Left lung (tissue), 4 donors: ENCODE measurements at regions not wholly inside any gene's neighbourhood (a gene's known extent, or its start where the extent isn't known, plus 50 kb on each side); places are given as distances from the start of the nearest gene placed in this dataset.

Experiments
- ATAC-seq: fragments of 200-7000 bp; cut with Tn5 transposase; one replicate; pipeline ENCODE4 v1.9.1; 2020; ENCODE audit warnings: moderate library complexity
- DNase-seq, 4 donors: peaks; one replicate each; pipeline ENCODE4 v3.0.0-alpha.2; 2013 to 2020
- H3K27ac ChIP-seq, 2 donors: fragments of 200-600 bp; sonication (generic) in 1 of 2; one replicate each; pipeline versions ENCODE4 v1.5.0 to v1.8.0; 2020 to 2021
- H3K27me3 ChIP-seq, 2 donors: fragments of 200-600 bp; sonication (generic) in 1 of 2; one replicate each; pipeline versions ENCODE4 v1.5.0 to v1.8.0; 2020 to 2021
- H3K36me3 ChIP-seq, 2 donors: fragments of 200-600 bp; sonication (generic) in 1 of 2; one replicate each; pipeline versions ENCODE4 v1.5.0 to v1.8.0; 2020 to 2021
- H3K4me1 ChIP-seq, 2 donors: fragments of 200-600 bp; one replicate each; pipeline ENCODE4 v1.8.0; 2021
- H3K4me3 ChIP-seq, 2 donors: fragments of 200-600 bp; sonication (generic) in 1 of 2; one replicate each; pipeline versions ENCODE4 v1.5.0 to v1.8.0; 2020 to 2021; ENCODE audit warnings: mild to moderate bottlenecking in 1 of 2
- H3K9me3 ChIP-seq, 2 donors: fragments of 200-600 bp; sonication (generic) in 1 of 2; one replicate each; pipeline versions ENCODE4 v1.5.0 to v1.8.0; 2020 to 2021
- intact Hi-C, 2 donors: fragments of 100-400 bp; cut with DNase I; formaldehyde crosslinking; loops; one replicate each; pipeline versions ENCODE4 v1.11.2 to v1.14.2; 2022
- TF ChIP-seq, protein P1 (sequence below), 2 donors: fragments of 200-600 bp; sonication (generic) in 1 of 2; IDR thresholded peaks; one replicate each; pipeline versions ENCODE4 v1.5.0 to v1.8.0; 2021; ENCODE audit warnings: antibody characterized with exemption in 2 of 2
- donor health status: DM: no; HTN: yes; CAD: no.
- donor health status: DM: no; HTN: no; CAD: no.

DNA sequence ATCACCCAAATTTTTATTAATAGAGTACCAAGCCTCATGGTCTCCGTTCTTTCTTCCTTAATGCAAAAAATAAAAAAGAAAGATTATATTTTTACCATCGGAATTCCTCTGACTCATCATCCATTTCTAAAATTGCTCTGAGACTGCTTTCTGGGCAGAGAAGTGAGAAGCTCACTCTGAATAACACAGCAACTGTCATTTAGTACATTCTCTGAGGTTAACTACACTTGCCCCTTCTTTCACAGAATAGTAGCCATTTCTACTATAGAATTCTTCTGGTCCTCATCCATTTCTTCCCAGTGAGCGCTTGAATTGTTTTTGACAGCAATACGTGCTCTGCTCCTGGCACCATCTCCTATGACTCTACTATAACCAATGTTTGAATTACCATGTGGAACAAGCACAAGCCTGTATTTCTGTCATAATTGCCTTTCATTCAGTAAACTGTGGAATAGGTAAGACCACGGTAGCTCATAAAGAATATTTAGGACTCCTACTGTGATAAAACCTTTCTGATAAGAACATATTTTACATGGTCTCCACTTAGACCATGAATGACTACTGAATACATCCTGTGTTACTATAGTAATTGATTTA, 435.5 kb upstream of the NRSN1 start:
- Histone ChIP-seq H3K9me3 (no peaks in the 10 kb centered on the region), H3K4me3 (no peak overlapping the region), H3K4me1 (no peaks in the 10 kb centered on the region), H3K36me3 (no peaks in the 10 kb centered on the region), H3K27me3 (no peaks in the 10 kb centered on the region), H3K27ac (no peak overlapping the region)
- ATAC-seq, result no peak
- DNase-seq, result no peak
- TF ChIP-seq, protein P1, sequence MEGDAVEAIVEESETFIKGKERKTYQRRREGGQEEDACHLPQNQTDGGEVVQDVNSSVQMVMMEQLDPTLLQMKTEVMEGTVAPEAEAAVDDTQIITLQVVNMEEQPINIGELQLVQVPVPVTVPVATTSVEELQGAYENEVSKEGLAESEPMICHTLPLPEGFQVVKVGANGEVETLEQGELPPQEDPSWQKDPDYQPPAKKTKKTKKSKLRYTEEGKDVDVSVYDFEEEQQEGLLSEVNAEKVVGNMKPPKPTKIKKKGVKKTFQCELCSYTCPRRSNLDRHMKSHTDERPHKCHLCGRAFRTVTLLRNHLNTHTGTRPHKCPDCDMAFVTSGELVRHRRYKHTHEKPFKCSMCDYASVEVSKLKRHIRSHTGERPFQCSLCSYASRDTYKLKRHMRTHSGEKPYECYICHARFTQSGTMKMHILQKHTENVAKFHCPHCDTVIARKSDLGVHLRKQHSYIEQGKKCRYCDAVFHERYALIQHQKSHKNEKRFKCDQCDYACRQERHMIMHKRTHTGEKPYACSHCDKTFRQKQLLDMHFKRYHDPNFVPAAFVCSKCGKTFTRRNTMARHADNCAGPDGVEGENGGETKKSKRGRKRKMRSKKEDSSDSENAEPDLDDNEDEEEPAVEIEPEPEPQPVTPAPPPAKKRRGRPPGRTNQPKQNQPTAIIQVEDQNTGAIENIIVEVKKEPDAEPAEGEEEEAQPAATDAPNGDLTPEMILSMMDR (IDR thresholded peaks at IDR 0.05), result no peak
- intact Hi-C loops, result no loop called here

DNA sequence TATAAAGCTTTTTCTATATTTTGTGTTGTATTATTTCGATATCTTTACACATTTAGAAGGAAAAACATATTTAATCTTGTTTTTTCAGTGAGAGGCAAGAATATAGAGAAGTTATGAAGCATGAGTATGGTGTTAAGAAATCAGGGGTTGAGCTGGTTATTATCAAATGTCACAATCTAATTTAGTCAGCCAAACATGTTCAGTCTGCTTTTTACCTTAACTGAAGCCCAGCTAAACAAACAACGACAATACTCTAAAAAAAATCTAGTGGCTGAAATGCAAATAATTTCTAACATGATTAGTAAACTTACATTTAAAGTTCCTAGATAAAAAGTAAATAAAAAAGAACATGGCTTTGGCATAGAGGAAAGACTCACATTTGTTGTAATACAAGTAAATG, 433.8 kb upstream of the NRSN1 start:
- Histone ChIP-seq H3K36me3 (no peaks in the 10 kb centered on the region), H3K27me3 (no peaks in the 10 kb centered on the region), H3K4me1 (no peaks in the 10 kb centered on the region), H3K4me3 (no peak overlapping the region), H3K27ac (no peak overlapping the region), H3K9me3 (no peaks in the 10 kb centered on the region)
- peak; percentile 23 for ATAC-seq
- peak in 1 of 4 donors; percentile 22 for DNase-seq
- intact Hi-C loops, result no loop called here
- TF ChIP-seq, protein P1 (IDR thresholded peaks at IDR 0.05), result no peak

DNA sequence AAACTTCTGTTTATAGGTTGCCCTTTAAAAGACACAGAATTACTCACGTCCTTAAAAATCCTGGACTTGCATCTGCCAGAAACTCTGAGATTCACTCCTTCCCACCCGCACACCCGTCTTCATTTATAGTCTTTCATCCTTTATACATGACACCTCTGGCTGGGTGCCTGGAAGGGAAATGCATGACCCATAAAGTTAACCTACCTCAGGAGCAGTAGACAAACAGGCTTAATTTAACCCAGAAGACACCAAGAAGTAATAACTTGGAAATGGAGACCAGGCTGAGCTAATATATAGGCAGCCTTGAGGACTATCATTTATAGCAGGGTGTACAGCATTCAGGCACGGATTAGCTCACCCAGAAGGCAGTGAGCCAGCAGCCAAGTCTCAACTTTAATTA, 429.0 kb upstream of the NRSN1 start:
- no peak for ATAC-seq
- Histone ChIP-seq H3K4me3 (no peak overlapping the region), H3K36me3 (no peaks in the 10 kb centered on the region), H3K4me1 (no peaks in the 10 kb centered on the region), H3K27me3 (no peaks in the 10 kb centered on the region), H3K27ac (no peak overlapping the region), H3K9me3 (peaks cover 0 to 13% of the 10 kb centered on the region in 2 donors)
- TF ChIP-seq, protein P1 (IDR thresholded peaks at IDR 0.05), result no peak
- intact Hi-C loops, result no loop called here
- no peak for DNase-seq

DNA sequence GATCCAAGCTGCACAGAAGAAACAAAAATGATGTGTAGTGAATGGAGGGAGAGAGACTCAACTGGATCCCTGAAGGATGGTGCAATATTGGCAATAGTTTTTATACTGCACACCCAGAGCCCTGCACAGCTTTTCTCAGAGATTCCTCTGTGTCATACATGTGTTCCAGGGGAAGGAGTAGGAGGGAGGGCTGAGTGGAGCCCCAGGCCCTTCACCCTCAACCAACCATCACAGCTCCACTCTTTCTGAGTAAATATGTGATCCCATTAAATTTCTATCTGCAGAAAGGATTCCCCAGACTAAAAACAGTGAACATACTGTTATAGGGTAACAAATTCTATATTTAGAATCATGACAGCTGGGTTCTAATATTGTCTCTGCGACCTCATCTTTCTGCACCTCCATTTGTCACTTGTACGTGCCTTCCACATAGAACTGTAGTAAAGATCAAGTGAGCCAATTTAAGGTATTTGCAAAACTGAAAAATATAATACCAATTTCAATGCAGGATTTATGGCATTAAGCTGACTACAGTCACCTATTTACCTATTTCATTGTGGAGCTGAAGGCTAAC, 421.4 kb upstream of the NRSN1 start:
- Histone ChIP-seq H3K27ac (no peak overlapping the region), H3K4me3 (no peak overlapping the region), H3K9me3 (peaks cover 0 to 13% of the 10 kb centered on the region in 2 donors), H3K36me3 (no peaks in the 10 kb centered on the region), H3K4me1 (no peaks in the 10 kb centered on the region), H3K27me3 (no peaks in the 10 kb centered on the region)
- intact Hi-C loops, result no loop called here
- ATAC-seq (no peak), DNase-seq (no peak)
- TF ChIP-seq, protein P1 (IDR thresholded peaks at IDR 0.05), result no peak

DNA sequence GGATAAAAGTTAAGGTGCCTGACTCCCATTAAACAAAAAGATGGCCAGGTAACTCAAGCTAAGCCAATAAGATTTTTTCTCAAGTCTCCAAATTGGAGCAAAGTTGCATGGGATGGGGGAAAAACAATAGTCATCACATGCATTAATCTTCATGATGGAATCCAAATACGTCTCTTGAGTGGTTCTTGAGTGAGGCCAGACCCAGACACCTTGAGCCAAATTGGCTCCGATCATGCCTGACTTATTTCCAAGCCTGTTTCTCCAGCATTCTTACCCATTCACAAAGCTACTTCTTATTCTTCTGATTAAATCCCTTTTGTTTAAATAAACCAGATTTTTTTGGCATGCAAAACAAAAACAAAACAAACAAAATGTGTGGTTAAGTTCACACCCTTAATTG, 420.3 kb upstream of the NRSN1 start:
- no peak for ATAC-seq
- no peaks in the 10 kb centered on the region for H3K36me3 ChIP-seq
- H3K9me3 ChIP-seq, result peaks cover 0 to 3% of the 10 kb centered on the region in 2 donors
- TF ChIP-seq, protein P1 (IDR thresholded peaks at IDR 0.05), result no peak
- no peak overlapping the region for H3K4me3 ChIP-seq
- intact Hi-C loops, result no loop called here
- no peaks in the 10 kb centered on the region for H3K27me3 ChIP-seq
- H3K4me1 ChIP-seq, result no peaks in the 10 kb centered on the region
- no peak for DNase-seq
- H3K27ac ChIP-seq, result no peak overlapping the region
